Trophoblast cell (in vitro differentiated cells and primary cell): ENCODE measurements at regions not wholly inside any gene's neighbourhood (a gene's known extent, or its start where the extent isn't known, plus 50 kb on each side); places are given as distances from the start of the nearest gene placed in this dataset.

Experiments
- DNase-seq, 2 donors: peaks; one replicate each; pipeline ENCODE4 v3.0.0-alpha.2; 2016
- H2AFZ ChIP-seq: 2 replicates; pipeline ENCODE4 v1.6.1; 2013; ENCODE audit warnings: low read length, moderate library complexity, mild to moderate bottlenecking; ENCODE audit not compliant: insufficient read depth, poor library complexity
- H2AK5ac ChIP-seq: 2 replicates; pipeline ENCODE4 v1.6.1; 2013; ENCODE audit warnings: mild to moderate bottlenecking, low read length
- H2BK120ac ChIP-seq: 2 replicates; pipeline ENCODE4 v1.6.1; 2013; ENCODE audit warnings: low read length, mild to moderate bottlenecking, moderate library complexity; ENCODE audit not compliant: insufficient read depth, poor library complexity
- H2BK12ac ChIP-seq: 2 replicates; pipeline ENCODE4 v1.6.1; 2013; ENCODE audit warnings: mild to moderate bottlenecking, low read length, moderate library complexity
- H2BK5ac ChIP-seq: 2 replicates; pipeline ENCODE4 v1.6.1; 2013; ENCODE audit warnings: low read length, low read depth, moderate library complexity, mild to moderate bottlenecking; ENCODE audit not compliant: poor library complexity
- H3K14ac ChIP-seq: 2 replicates; pipeline ENCODE4 v1.6.1; 2013; ENCODE audit warnings: mild to moderate bottlenecking, low read length
- H3K18ac ChIP-seq: 2 replicates; pipeline ENCODE4 v1.6.1; 2013; ENCODE audit warnings: mild to moderate bottlenecking, low read length
- H3K23ac ChIP-seq: 2 replicates; pipeline ENCODE4 v1.6.1; 2013; ENCODE audit warnings: low read length
- H3K27ac ChIP-seq: 2 replicates; pipeline ENCODE4 v1.5.1; 2013; ENCODE audit warnings: low read depth, mild to moderate bottlenecking, inconsistent platforms, low read length, moderate library complexity
- H3K27me3 ChIP-seq: 2 replicates; pipeline ENCODE4 v1.6.1; 2013; ENCODE audit warnings: inconsistent platforms, mild to moderate bottlenecking, low read length, moderate library complexity; ENCODE audit not compliant: insufficient read depth
- H3K36me3 ChIP-seq, 2 experiments: 1 replicate in 1 of 2; 2 replicates in 1 of 2; pipeline ENCODE4 v1.6.1; 2013; ENCODE audit warnings: low read length in 2 of 2, mild to moderate bottlenecking in 2 of 2, moderate library complexity in 1 of 2; ENCODE audit not compliant: insufficient read depth in 2 of 2, control insufficient read depth in 1 of 2
- H3K4ac ChIP-seq: 2 replicates; pipeline ENCODE4 v1.6.1; 2013; ENCODE audit warnings: low read depth, mild to moderate bottlenecking, low read length, moderate library complexity
- H3K4me1 ChIP-seq, 2 experiments: 1 replicate in 1 of 2; 2 replicates in 1 of 2; pipeline ENCODE4 v1.6.1; 2013; ENCODE audit warnings: low read length in 2 of 2, mild to moderate bottlenecking in 2 of 2, moderate library complexity in 1 of 2; ENCODE audit not compliant: insufficient read depth in 2 of 2, control insufficient read depth in 1 of 2
- H3K4me2 ChIP-seq: 2 replicates; pipeline ENCODE4 v1.6.1; 2013; ENCODE audit warnings: inconsistent platforms, mild to moderate bottlenecking, low read length, moderate library complexity
- H3K4me3 ChIP-seq: 2 replicates; pipeline ENCODE4 v1.5.1; 2013; ENCODE audit warnings: mild to moderate bottlenecking, low read depth, low read length, inconsistent platforms
- H3K79me1 ChIP-seq: one replicate; pipeline ENCODE4 v1.6.1; 2013; ENCODE audit warnings: low read length
- H3K79me2 ChIP-seq: 2 replicates; pipeline ENCODE4 v1.6.1; 2013; ENCODE audit warnings: low read length, mild to moderate bottlenecking; ENCODE audit not compliant: control insufficient read depth, insufficient read depth, poor library complexity
- H3K9ac ChIP-seq: 2 replicates; pipeline ENCODE4 v1.6.1; 2013; ENCODE audit warnings: mild to moderate bottlenecking, low read length
- H3K9me3 ChIP-seq: 2 replicates; pipeline ENCODE4 v1.6.1; 2013; ENCODE audit warnings: low read depth, mild to moderate bottlenecking, control low read depth, inconsistent platforms, low read length; ENCODE audit not compliant: insufficient read depth
- H4K12ac ChIP-seq: 2 replicates; pipeline ENCODE4 v1.6.1; 2013; ENCODE audit warnings: low read depth, mild to moderate bottlenecking, low read length, moderate library complexity
- H4K8ac ChIP-seq: 2 replicates; pipeline ENCODE4 v1.6.1; 2013; ENCODE audit warnings: low read depth, mild to moderate bottlenecking, low read length, moderate library complexity
- H4K91ac ChIP-seq: one replicate; pipeline ENCODE4 v1.6.1; 2013; ENCODE audit warnings: low read depth, mild to moderate bottlenecking, low read length, moderate library complexity
- WGBS: extraction: QIAGEN DNeasy Blood & Tissue Kit; methylation state at CpG from one replicate; pipeline ENCODE4 v1.1.7; 2013; ENCODE audit warnings: missing lambda C conversion rate; ENCODE audit not compliant: insufficient read length, insufficient coverage; ENCODE audit errors: extremely low coverage; 5-methylcytosine and 5-hydroxymethylcytosine counted together

DNA sequence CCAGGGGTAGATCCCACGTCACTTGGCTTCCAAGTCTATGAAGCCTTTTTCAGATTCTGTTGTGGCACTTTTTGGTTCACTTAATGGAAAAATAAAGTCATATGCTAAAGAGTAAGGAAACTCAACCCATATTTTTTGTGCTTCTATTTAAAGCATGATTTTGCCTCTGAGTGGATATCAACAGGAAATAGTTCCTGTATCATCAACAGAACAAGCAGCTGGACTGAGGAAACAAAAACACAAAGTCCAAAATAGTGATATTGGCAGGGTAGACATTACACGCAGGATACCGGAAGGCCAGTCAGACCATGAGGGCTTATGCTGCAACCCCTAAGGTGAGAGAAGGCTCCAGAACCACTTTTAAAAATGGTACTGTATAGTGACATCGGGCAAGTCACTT is 248.3 kb upstream of the ANO5 start:
- H2AK5ac ChIP-seq = no peak overlapping the region
- no peak overlapping the region for H3K23ac ChIP-seq
- no peak overlapping the region for H2AFZ ChIP-seq
- no peak overlapping the region for H2BK120ac ChIP-seq
- no peaks in the 10 kb centered on the region for H3K36me3 ChIP-seq
- no peak overlapping the region for H3K4ac ChIP-seq
- H3K9ac ChIP-seq = no peak overlapping the region
- DNase-seq = no peak
- no peaks in the 10 kb centered on the region for H3K79me1 ChIP-seq
- H4K12ac ChIP-seq = no peak overlapping the region
- H3K14ac ChIP-seq = no peak overlapping the region
- H3K4me3 ChIP-seq = no peak overlapping the region
- no peak overlapping the region for H4K91ac ChIP-seq
- no peak overlapping the region for H3K27ac ChIP-seq
- no peak overlapping the region for H3K4me2 ChIP-seq
- no peak overlapping the region for H2BK5ac ChIP-seq
- no peak overlapping the region for H4K8ac ChIP-seq
- no peaks in the 10 kb centered on the region for H3K9me3 ChIP-seq
- WGBS = no CpG with 5 or more reads among the region's 4 CpGs
- no peaks in the 10 kb centered on the region for H3K4me1 ChIP-seq
- no peaks in the 10 kb centered on the region for H3K79me2 ChIP-seq
- H3K27me3 ChIP-seq = no peaks in the 10 kb centered on the region
- H3K18ac ChIP-seq = no peak overlapping the region
- no peak overlapping the region for H2BK12ac ChIP-seq

DNA sequence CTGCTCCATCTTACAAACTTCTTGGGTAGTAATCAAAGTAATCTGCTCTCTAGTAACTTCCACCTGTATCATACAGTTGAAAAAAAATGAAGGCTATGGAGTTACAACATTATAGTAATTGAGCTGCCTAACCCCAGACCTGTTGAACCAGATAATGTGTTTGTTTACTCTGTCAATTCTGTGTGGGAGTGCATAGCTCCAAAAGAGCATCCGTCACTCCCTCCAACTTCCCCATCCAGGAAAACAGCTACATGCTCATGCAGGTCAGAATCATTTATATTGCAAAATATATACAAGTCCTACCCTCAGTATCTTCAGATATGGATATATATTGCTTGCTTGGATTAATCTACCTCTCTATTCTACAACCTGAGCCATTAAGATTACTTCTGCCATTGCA is 244.0 kb upstream of the ANO5 start:
- Histone ChIP-seq H3K14ac (no peak overlapping the region), H3K27ac (no peak overlapping the region), H3K4ac (no peak overlapping the region), H3K9ac (no peak overlapping the region), H3K9me3 (no peaks in the 10 kb centered on the region), H4K8ac (no peak overlapping the region), H3K4me3 (no peak overlapping the region), H3K36me3 (no peaks in the 10 kb centered on the region), H2AFZ (no peak overlapping the region), H3K79me1 (no peaks in the 10 kb centered on the region), H2BK120ac (no peak overlapping the region), H3K4me1 (no peaks in the 10 kb centered on the region), H4K91ac (no peak overlapping the region), H4K12ac (no peak overlapping the region), H3K4me2 (no peak overlapping the region), H3K27me3 (no peaks in the 10 kb centered on the region), H2AK5ac (no peak overlapping the region), H3K79me2 (no peaks in the 10 kb centered on the region), H2BK12ac (no peak overlapping the region), H3K18ac (no peak overlapping the region), H3K23ac (no peak overlapping the region), H2BK5ac (no peak overlapping the region)
- WGBS = no CpG with 5 or more reads among the region's 1 CpG
- DNase-seq = no peak

DNA sequence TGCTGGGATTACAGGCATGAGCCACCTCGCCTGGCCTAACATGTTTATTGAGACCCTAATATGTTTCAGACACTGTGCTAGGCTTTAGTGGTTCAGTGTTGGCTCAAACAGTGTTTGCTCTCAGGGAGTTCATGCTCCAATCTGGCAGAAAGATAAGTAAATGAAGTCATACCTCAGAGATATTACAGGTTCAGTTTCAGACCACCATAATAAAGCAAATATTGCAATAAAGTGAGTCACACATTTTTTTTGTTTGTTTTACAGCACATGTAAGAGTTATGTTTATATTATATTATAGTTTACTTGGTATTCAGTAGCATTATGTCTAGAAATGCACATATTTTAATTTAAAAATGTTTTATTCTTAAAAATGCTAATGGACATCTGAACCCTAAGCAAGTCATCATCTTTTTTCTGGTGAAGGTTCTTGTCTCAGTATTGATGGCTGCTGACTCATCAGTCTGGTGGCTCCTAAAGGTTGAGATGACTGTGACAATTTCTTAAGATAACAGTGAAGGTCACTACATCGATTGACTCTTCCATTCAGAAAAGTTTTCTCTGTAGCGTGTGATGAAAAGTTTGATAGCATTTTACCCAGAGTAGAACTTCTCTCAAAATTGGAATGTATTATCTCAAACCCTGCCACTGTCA is 243.0 kb upstream of the ANO5 start:
- H2AFZ ChIP-seq = no peak overlapping the region
- H2BK5ac ChIP-seq = no peak overlapping the region
- H3K4me2 ChIP-seq = no peak overlapping the region
- no peak overlapping the region for H2BK120ac ChIP-seq
- H2BK12ac ChIP-seq = no peak overlapping the region
- H4K12ac ChIP-seq = no peak overlapping the region
- H3K27me3 ChIP-seq = no peaks in the 10 kb centered on the region
- no peaks in the 10 kb centered on the region for H3K79me2 ChIP-seq
- H3K4me3 ChIP-seq = no peak overlapping the region
- no peak overlapping the region for H3K23ac ChIP-seq
- H3K79me1 ChIP-seq = no peaks in the 10 kb centered on the region
- DNase-seq = no peak
- H3K36me3 ChIP-seq = no peaks in the 10 kb centered on the region
- no CpG with 5 or more reads among the region's 3 CpGs for WGBS
- H3K27ac ChIP-seq = no peak overlapping the region
- no peaks in the 10 kb centered on the region for H3K9me3 ChIP-seq
- H3K18ac ChIP-seq = no peak overlapping the region
- H3K4ac ChIP-seq = no peak overlapping the region
- H3K4me1 ChIP-seq = no peaks in the 10 kb centered on the region
- H2AK5ac ChIP-seq = no peak overlapping the region
- no peak overlapping the region for H3K9ac ChIP-seq
- no peak overlapping the region for H4K91ac ChIP-seq
- no peak overlapping the region for H3K14ac ChIP-seq
- H4K8ac ChIP-seq = no peak overlapping the region

DNA sequence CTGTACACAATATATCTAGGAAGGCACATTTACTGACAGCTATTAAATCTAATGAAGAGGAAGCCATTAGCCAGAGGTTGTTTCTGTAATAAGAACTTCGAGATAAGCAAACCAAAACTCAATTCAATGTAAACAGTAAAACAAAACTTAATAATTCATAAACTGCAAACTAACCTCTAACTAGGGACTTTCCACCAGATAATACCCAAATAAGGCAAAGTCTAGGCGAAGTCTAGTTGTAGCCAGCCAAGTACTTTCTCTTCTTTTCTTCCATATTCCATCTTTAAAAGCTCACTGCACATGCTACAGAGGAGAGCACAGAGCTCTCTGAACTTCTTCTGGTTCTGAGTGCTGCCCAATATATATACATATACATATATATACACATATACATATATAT is 229.9 kb upstream of the ANO5 start:
- Histone ChIP-seq H2BK120ac (no peak overlapping the region), H4K12ac (no peak overlapping the region), H3K27ac (no peak overlapping the region), H3K18ac (no peak overlapping the region), H3K79me1 (no peaks in the 10 kb centered on the region), H2AK5ac (no peak overlapping the region), H2BK5ac (no peak overlapping the region), H3K79me2 (no peaks in the 10 kb centered on the region), H3K27me3 (no peaks in the 10 kb centered on the region), H3K4ac (no peak overlapping the region), H3K4me2 (no peak overlapping the region), H3K9ac (no peak overlapping the region), H4K91ac (no peak overlapping the region), H2BK12ac (no peak overlapping the region), H3K4me3 (no peak overlapping the region), H3K4me1 (no peaks in the 10 kb centered on the region), H3K23ac (no peak overlapping the region), H2AFZ (no peak overlapping the region), H3K36me3 (no peaks in the 10 kb centered on the region), H3K9me3 (no peaks in the 10 kb centered on the region), H3K14ac (no peak overlapping the region), H4K8ac (no peak overlapping the region)
- no peak for DNase-seq
- WGBS = no CpG with 5 or more reads among the region's 2 CpGs
